HUES48 (cell line): ENCODE measurements at regions not wholly inside any gene's neighbourhood (a gene's known extent, or its start where the extent isn't known, plus 50 kb on each side); places are given as distances from the start of the nearest gene placed in this dataset.

Experiments used
- H3K27ac ChIP-seq: one replicate; pipeline ENCODE4 v1.7.0; 2013; ENCODE audit warnings: low read depth, low read length, inconsistent platforms
- H3K27me3 ChIP-seq: 2 replicates; pipeline ENCODE4 v1.6.1; 2013; ENCODE audit warnings: mild to moderate bottlenecking, low read length; ENCODE audit not compliant: control insufficient read depth, insufficient read depth
- H3K36me3 ChIP-seq: 2 replicates; pipeline ENCODE4 v1.6.1; 2013; ENCODE audit warnings: low read length; ENCODE audit not compliant: control insufficient read depth, insufficient read depth
- H3K4me1 ChIP-seq: 2 replicates; pipeline ENCODE4 v1.6.1; 2013; ENCODE audit warnings: mild to moderate bottlenecking, low read length; ENCODE audit not compliant: control insufficient read depth, insufficient read depth
- H3K4me3 ChIP-seq: 2 replicates; pipeline ENCODE4 v1.5.1; 2013; ENCODE audit warnings: mild to moderate bottlenecking, low read depth, low read length
- H3K9ac ChIP-seq: 2 replicates; pipeline ENCODE4 v1.6.1; 2013; ENCODE audit warnings: mild to moderate bottlenecking, low read depth, low read length, moderate library complexity
- H3K9me3 ChIP-seq: 2 replicates; pipeline ENCODE4 v1.6.1; 2013; ENCODE audit warnings: low read length; ENCODE audit not compliant: control insufficient read depth, insufficient read depth

DNA sequence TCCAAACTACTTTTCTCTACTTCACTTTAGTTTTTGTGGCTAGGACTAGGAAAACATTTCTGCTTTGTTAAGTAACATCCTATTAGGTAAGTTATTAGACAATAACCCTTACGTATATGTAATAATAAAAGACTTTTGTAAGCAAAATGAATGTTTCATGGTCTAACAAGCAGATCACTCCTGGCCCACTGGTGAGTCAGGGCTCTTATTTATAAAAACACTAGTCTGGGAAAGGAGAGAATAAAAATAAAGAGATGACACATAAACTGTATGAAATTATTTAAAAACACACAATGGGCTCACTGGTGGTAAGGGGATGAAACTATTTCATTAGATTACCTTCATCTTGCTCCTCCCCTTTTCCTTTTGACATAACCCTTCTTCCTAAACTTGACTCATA, 2212.2 kb upstream of the ACO1 start:
- no peaks in the 10 kb centered on the region for H3K36me3 ChIP-seq
- H3K4me3 ChIP-seq = no peak overlapping the region
- H3K9me3 ChIP-seq = no peaks in the 10 kb centered on the region
- H3K4me1 ChIP-seq = 0 out of 2 replicates have a peak, but pooled peaks cover 7% of the 10 kb centered on the region
- H3K9ac ChIP-seq = no peak overlapping the region
- no peak overlapping the region for H3K27ac ChIP-seq
- no peaks in the 10 kb centered on the region for H3K27me3 ChIP-seq

DNA sequence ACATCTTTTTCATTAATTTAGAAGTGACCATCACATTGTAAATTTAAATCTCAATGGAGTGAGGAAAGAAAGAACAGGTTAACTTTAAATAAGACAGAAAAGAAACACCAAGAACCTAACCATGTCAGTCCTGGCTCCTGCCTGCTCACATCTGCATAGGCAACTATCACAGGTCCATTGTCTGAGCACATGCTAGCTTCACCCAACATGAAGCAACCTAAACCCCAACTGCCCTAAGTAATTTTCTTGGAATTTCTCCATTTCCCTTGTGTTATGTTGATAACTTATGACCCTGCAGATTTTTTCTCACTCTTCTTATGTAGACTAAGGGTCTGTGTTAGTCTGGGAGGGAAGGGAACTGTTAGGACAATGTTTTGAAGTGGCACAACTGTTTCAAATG, 2205.8 kb upstream of the ACO1 start:
- Histone ChIP-seq H3K4me1 (peaks cover 15% of the 10 kb centered on the region; the same call in 1 of the 2 replicates), H3K27ac (no peak overlapping the region), H3K36me3 (no peaks in the 10 kb centered on the region), H3K4me3 (no peak overlapping the region), H3K9me3 (no peaks in the 10 kb centered on the region), H3K27me3 (no peaks in the 10 kb centered on the region), H3K9ac (no peak overlapping the region)

DNA sequence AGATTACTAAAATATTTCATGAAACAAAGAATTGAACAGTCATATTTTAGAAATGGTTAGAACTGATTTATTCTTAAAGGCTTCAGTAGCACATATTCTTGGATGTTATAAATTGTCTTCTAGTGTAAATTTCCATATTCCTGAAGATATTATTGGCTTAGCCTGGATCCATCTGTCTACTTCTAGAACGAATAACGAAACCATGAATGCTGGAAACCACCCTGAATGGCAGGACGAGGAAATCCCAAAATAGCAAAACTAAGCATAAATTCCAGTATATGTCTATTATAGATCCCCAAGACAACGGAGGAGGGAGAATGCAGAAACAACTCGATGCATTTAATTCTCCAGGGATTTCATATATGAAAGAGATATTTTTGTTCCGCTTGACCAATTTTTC, 2191.0 kb upstream of the ACO1 start:
- Histone ChIP-seq H3K27me3 (no peaks in the 10 kb centered on the region), H3K36me3 (no peaks in the 10 kb centered on the region), H3K9ac (no peak overlapping the region), H3K4me1 (no peaks in the 10 kb centered on the region), H3K9me3 (peaks cover 19% of the 10 kb centered on the region), H3K4me3 (no peak overlapping the region), H3K27ac (no peak overlapping the region)

DNA sequence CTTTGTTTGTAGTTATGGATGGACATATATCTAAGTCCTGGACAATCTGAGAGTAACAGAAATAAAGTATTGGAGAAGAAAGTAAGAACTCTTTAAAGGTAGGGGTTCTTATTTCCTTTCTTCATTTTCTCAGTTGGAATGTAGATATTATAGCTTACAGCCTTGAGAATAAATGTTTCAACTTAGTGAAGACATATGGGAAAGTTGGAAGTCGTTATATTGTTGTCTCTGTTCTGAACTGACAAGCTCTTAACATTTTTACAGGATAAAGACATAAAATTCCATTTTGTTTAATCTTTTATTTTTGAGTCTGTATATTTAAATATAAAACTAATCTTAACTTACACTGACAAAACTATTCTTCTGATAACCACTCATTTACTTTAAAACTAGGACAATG, 2187.5 kb upstream of the ACO1 start:
- Histone ChIP-seq H3K4me1 (no peaks in the 10 kb centered on the region), H3K9me3 (peaks cover 9% of the 10 kb centered on the region), H3K36me3 (no peaks in the 10 kb centered on the region), H3K4me3 (no peak overlapping the region), H3K27ac (no peak overlapping the region), H3K9ac (no peak overlapping the region), H3K27me3 (no peaks in the 10 kb centered on the region)

DNA sequence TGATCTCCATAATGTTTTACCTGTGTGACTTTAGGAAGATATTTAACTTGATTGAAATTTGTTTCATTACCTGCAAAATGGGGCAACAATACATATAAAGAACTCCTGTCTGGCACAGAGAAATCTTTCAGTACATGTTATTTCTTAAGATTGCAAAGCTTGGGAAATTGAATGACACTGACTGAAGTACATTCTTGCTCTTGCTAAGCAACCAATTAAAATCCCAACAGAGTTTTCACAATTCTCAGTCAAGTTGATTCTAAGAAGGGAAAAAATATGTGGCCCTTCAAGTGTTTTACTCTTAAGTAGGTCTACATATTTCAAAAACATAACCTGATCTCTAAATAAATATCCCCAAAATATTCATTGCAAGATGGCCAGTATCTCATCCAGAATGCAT, 2187.0 kb upstream of the ACO1 start:
- no peak overlapping the region for H3K27ac ChIP-seq
- H3K36me3 ChIP-seq = no peaks in the 10 kb centered on the region

DNA sequence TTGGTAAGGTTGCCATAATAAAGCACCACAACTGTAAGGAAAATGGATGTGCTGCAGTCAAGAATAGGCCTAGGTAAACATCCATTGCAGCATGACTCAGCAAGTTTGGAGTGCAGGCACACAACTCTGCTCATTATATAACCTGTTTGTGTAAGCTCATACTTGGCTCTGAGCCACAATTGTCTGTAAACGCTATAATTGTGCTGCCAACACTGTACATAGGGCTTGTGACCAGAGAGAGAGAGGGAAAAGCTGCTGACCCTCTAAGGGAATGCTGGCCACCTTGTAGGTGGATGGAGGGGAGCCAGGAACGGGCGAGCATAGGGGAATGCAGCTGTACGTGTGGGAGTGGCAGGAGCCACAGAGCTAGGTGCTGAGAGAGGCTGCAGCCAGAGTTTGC, 2186.5 kb upstream of the ACO1 start:
- no peak overlapping the region for H3K4me3 ChIP-seq
- no peak overlapping the region for H3K27ac ChIP-seq
- no peak overlapping the region for H3K9ac ChIP-seq
- peaks cover 9% of the 10 kb centered on the region for H3K9me3 ChIP-seq
- H3K4me1 ChIP-seq = no peaks in the 10 kb centered on the region
- no peaks in the 10 kb centered on the region for H3K36me3 ChIP-seq
- H3K27me3 ChIP-seq = no peaks in the 10 kb centered on the region

More for the DNA sequence above, 2187.0 kb upstream of the ACO1 start:
- H3K27me3 ChIP-seq = no peaks in the 10 kb centered on the region
- no peaks in the 10 kb centered on the region for H3K4me1 ChIP-seq
- H3K4me3 ChIP-seq = no peak overlapping the region
- H3K9ac ChIP-seq = no peak overlapping the region
- H3K9me3 ChIP-seq = peaks cover 9% of the 10 kb centered on the region

DNA sequence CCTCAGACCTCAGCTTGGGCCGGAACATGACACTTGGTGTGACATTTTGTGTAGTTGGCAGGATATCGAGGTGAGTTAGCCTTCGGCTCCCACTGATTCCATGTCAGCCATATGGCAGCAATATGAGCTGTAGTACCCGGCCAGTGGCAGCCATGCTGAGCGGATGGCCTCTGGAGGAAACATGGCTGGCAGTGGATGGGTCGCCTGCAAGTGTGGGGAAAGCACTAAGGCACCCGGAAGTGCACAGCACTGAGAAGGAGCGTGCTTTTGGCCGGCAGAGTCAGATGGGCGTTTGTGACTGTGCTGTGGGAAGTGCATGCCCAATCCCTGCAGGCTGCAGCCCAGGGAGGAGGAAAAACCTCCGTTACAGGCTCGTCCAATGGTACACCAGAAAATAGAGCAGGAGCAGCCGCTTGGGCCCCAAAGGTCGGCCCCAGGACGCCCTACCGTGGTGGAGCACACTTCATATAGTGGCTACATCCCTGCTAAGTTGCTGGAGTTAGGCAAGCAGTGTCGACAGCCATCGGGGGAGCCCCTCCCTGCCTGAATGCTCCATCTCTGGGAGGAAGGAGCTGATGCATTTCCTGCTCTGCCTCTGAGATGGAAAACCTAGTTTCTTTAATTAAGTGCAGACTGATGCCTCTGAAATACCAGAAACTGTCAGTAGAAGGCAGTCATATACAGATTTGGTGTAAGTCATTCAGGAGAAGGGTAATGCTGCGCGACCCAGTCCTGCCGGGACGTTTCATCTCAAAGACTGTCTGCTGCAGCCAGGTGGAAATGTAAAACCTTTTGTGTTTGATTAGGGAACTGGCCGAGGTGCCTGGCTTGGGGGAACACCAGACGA, 2185.8 kb upstream of the ACO1 start:
- no peak overlapping the region for H3K27ac ChIP-seq
- H3K36me3 ChIP-seq = no peaks in the 10 kb centered on the region
- H3K9ac ChIP-seq = no peak overlapping the region
- H3K9me3 ChIP-seq = peaks cover 9% of the 10 kb centered on the region
- H3K4me1 ChIP-seq = no peaks in the 10 kb centered on the region
- H3K4me3 ChIP-seq = no peak overlapping the region
- H3K27me3 ChIP-seq = no peaks in the 10 kb centered on the region

DNA sequence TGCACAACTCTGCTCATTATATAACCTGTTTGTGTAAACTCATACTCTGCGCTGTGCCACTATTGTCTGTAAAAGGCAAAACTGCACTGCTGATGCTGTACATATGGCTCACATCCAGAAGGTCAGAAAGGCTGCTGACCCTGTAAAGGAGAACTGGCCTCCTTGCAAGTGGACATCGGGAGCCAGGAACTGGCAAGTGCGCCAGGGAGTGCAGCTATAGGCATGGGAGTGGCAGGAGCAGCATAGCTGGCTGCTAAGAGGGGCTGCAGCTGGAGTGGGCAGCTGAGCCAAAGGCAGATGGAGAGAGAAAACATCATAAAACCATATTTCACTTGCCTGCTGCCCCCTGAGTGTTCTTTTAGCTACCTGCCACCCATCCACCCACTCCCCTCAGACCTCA, 2183.4 kb upstream of the ACO1 start:
- peaks cover 9% of the 10 kb centered on the region for H3K9me3 ChIP-seq
- H3K27ac ChIP-seq = no peak overlapping the region
- no peaks in the 10 kb centered on the region for H3K27me3 ChIP-seq
- no peak overlapping the region for H3K9ac ChIP-seq
- H3K36me3 ChIP-seq = no peaks in the 10 kb centered on the region
- no peaks in the 10 kb centered on the region for H3K4me1 ChIP-seq
- H3K4me3 ChIP-seq = no peak overlapping the region

DNA sequence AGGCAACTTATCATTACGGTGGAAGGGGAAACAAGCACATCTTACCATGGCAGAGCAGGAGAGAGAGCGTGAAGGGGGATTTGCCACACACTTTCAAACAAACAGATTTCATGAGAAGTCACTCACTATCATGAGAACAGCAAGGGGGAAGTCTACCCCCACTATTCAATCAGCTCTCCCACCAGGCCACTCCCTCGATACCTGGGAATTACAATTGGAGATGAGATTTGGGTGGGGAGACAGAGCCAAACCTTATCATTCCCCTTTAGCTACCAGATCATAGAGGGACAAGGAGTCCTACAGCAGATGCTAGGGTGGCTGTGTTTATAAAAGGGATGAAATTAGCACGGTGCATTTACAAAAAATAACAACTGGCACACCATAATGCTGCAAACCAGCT, 2149.4 kb upstream of the ACO1 start:
- Histone ChIP-seq H3K4me1 (no peaks in the 10 kb centered on the region), H3K4me3 (no peak overlapping the region), H3K36me3 (no peaks in the 10 kb centered on the region), H3K27me3 (no peaks in the 10 kb centered on the region), H3K9me3 (no peaks in the 10 kb centered on the region), H3K27ac (no peak overlapping the region), H3K9ac (no peak overlapping the region)

DNA sequence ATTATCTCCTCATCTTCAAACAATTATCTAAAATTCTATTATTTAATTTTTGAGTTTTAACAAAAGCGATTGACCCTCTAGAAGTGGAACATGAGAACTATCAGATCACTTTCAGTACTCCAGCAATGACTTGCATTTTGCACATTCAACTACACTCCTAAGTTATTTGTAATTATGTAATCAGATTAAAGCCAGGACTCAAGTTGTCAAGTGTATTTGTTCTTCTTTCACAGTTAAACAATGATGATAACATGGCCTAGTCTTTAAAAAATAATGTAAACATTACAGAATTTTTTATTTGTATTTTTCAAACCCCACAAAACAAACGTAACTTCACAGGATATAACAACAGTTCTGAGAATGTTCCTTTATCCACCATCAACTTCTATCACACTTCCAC, 2148.9 kb upstream of the ACO1 start:
- no peak overlapping the region for H3K4me3 ChIP-seq
- H3K4me1 ChIP-seq = no peaks in the 10 kb centered on the region
- H3K9me3 ChIP-seq = no peaks in the 10 kb centered on the region
- H3K36me3 ChIP-seq = no peaks in the 10 kb centered on the region
- no peak overlapping the region for H3K9ac ChIP-seq
- no peak overlapping the region for H3K27ac ChIP-seq
- H3K27me3 ChIP-seq = no peaks in the 10 kb centered on the region

DNA sequence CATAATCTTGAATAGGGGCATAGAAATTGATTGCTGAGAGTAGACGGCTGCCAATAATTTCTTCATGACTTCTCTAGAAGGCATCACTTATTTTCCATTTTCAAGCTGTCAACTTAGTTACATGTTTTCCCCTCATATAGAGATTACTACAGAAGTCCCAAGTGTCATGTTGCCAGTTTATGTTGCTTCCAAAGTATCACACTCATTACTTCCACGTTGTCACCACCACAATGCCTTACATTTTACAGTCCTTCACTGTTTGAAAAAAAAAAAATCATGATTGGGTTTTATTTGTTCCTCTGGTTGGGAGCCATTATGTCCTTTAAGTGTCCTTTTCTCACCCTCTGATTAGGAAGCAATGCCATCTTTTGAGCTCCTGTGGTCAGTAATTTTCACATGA, 2144.6 kb upstream of the ACO1 start:
- H3K9me3 ChIP-seq = no peaks in the 10 kb centered on the region
- no peaks in the 10 kb centered on the region for H3K27me3 ChIP-seq
- no peaks in the 10 kb centered on the region for H3K4me1 ChIP-seq
- H3K27ac ChIP-seq = no peak overlapping the region
- no peaks in the 10 kb centered on the region for H3K36me3 ChIP-seq
- H3K9ac ChIP-seq = no peak overlapping the region
- H3K4me3 ChIP-seq = no peak overlapping the region
